ENCODE measurements at regions not wholly inside any gene's neighbourhood (a gene's known extent, or its start where the extent isn't known, plus 50 kb on each side); places are given as distances from the start of the nearest gene placed in this dataset.

DNA sequence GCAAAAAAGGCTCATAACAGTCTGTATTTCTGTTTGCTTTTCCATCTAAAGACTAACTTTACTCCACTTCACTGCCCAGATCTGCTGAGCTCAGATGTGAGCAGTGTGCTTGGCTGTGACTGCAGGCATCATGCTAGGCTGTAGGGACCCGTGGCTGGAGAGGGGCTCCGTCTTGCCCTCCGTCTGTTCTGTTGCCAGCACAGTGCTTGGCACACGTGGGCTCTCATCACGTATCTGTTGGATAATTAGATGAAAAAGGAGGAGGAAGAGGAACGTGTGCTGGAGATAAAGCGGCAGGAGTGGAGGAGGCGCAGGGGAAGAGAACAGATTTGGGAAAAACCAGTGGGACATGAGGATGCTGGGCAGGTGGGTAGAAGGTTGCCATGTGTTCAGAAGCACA is 57.6 kb upstream of the IER3 start:
- Histone ChIP-seq H3K36me3 (ENCODE audit: insufficient read depth in 1 of 2, low read depth in 1 of 2) (no peaks in the 10 kb centered on the region), H3K9me3 (no peaks in the 10 kb centered on the region), H3K4me1 (no peaks in the 10 kb centered on the region), H3K27me3 (ENCODE audit: insufficient read depth in 3 of 3, low read length in 2 of 3) (no peaks in the 10 kb centered on the region), H3K4me3 (no peak overlapping the region), H3K27ac (no peak overlapping the region)
- no peak for ATAC-seq
- TF ChIP-seq, protein P1, sequence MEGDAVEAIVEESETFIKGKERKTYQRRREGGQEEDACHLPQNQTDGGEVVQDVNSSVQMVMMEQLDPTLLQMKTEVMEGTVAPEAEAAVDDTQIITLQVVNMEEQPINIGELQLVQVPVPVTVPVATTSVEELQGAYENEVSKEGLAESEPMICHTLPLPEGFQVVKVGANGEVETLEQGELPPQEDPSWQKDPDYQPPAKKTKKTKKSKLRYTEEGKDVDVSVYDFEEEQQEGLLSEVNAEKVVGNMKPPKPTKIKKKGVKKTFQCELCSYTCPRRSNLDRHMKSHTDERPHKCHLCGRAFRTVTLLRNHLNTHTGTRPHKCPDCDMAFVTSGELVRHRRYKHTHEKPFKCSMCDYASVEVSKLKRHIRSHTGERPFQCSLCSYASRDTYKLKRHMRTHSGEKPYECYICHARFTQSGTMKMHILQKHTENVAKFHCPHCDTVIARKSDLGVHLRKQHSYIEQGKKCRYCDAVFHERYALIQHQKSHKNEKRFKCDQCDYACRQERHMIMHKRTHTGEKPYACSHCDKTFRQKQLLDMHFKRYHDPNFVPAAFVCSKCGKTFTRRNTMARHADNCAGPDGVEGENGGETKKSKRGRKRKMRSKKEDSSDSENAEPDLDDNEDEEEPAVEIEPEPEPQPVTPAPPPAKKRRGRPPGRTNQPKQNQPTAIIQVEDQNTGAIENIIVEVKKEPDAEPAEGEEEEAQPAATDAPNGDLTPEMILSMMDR (IDR thresholded peaks at IDR 0.05), result no peak
- no peak for DNase-seq
- intact Hi-C loops (cut with DNase I), result no loop called here
- WGBS, 3 donors, result 83 to 88% (median 87%) methylated on average over 8 of the region's 8 CpGs

DNA sequence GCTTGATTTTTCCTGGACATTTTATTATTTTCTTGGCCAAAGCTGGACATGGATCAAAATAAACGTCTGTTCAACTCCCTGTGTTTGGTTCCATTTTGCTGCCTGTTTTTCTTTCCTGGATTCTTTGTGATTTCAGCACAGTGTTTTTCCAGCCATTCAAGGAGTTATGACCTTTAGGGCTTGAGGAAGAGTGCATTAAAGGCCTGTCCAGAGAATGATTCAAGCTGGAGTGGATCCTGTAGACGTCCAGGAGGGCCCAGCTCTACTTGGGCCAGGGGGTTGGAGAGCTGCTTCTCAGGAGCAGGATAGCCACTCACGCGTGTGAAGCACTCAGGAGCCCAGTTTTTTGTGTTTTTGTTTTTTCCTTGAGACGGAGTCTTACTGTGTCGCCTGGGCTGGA is 56.5 kb upstream of the IER3 start:
- 70 to 73% (median 71%) methylated on average over 6 of the region's 6 CpGs for WGBS, 3 donors
- ATAC-seq, result no peak
- TF ChIP-seq, protein P1 (IDR thresholded peaks at IDR 0.05), result no peak
- Histone ChIP-seq H3K27me3 (ENCODE audit: insufficient read depth in 3 of 3, low read length in 2 of 3) (no peaks in the 10 kb centered on the region), H3K4me3 (no peak overlapping the region), H3K9me3 (no peaks in the 10 kb centered on the region), H3K27ac (no peak overlapping the region), H3K36me3 (ENCODE audit: insufficient read depth in 1 of 2, low read depth in 1 of 2) (no peaks in the 10 kb centered on the region), H3K4me1 (no peaks in the 10 kb centered on the region)
- no peak for DNase-seq
- intact Hi-C loops (cut with DNase I), result no loop called here

DNA sequence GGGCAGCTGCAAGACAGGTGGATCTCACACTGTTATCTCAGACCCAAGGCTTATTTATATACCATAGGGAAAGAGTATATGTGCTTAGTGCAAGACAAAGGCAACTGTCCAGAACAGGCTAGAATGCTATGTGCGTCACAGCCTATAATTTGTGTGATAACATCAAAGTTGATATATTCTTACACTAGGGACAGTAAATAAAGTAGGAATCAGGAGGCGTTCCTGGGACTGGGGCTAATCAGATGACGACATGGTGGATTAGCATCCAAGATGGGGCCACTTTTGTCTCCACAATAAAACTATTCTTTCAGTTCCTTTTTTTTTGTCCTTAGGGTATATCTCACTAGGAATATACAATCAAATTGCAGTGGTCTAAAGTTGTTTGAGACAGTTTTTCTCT is 54.9 kb upstream of the IER3 start:
- Histone ChIP-seq H3K4me1 (no peaks in the 10 kb centered on the region), H3K27me3 (ENCODE audit: insufficient read depth in 3 of 3, low read length in 2 of 3) (no peaks in the 10 kb centered on the region), H3K36me3 (ENCODE audit: insufficient read depth in 1 of 2, low read depth in 1 of 2) (no peaks in the 10 kb centered on the region), H3K27ac (no peak overlapping the region), H3K9me3 (no peaks in the 10 kb centered on the region), H3K4me3 (no peak overlapping the region)
- ATAC-seq, result no peak
- WGBS, 3 donors, result 67 to 80% (median 71%) methylated on average over 3 of the region's 3 CpGs
- no peak for DNase-seq
- TF ChIP-seq, protein P1 (IDR thresholded peaks at IDR 0.05), result no peak
- intact Hi-C loops (cut with DNase I), result no loop called here

DNA sequence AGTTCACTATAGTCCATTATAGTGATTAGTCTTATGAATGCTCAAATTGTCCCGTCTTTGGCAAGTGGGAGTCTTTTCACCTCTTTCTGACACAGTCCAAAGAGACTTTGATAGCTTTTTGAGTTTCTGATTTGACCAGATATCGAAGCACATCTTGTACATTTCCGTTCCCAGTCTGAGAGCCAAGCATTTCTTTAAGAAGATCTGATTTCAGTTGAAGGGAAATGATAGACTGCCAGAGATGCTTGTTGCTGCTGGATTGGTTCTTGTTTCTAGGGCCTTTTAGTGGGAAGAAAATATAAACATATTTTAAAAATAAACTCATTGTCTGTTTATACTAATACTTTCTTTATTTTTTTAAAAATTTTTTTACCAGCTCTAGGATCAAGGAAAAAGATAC is 54.1 kb upstream of the IER3 start:
- WGBS, 3 donors, result 43 to 67% (median 59%) methylated on average over 3 of the region's 3 CpGs
- Histone ChIP-seq H3K4me1 (no peaks in the 10 kb centered on the region), H3K27ac (no peak overlapping the region), H3K4me3 (no peak overlapping the region), H3K27me3 (ENCODE audit: insufficient read depth in 3 of 3, low read length in 2 of 3) (no peaks in the 10 kb centered on the region), H3K36me3 (ENCODE audit: insufficient read depth in 1 of 2, low read depth in 1 of 2) (no peaks in the 10 kb centered on the region), H3K9me3 (no peaks in the 10 kb centered on the region)
- ATAC-seq (no peak), DNase-seq (no peak)
- intact Hi-C loops (cut with DNase I), result no loop called here
- TF ChIP-seq, protein P1 (IDR thresholded peaks at IDR 0.05), result no peak

DNA sequence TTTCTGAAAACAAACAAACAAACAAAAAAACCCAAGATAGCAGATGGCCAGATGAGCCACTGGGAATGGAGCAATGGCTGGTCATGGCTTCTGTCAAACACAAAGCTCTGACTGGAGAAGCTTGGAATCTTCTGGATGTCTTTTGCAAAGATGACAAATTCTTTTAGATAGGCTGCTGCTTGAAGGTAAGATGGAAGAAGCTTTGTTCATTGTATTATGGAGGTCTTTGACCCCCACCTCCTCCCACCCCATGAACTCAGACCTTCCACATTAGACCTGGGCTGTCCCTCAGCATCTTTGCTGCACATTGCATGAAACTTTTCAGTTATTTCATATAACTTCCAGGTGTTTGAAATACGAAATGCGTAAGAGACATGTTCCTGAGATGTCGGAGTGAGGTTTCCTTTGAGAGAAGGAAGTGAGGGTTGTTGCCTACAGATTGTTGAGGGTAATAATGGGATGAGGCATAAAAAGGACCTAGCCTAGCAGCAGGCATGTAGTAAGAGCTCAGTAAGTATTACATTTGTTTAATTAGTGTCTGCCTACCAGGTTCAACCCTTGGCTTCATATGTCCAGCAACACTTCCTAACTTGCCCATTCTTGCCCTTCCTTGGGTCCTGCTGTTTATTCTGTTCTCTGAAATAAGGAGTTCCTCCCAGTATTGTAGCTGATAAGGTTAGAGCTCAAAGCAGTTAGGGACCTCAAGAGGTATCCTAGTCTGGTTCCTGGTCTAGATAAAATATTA is 51.4 kb upstream of the IER3 start:
- Histone ChIP-seq H3K4me1 (no peaks in the 10 kb centered on the region), H3K4me3 (no peak overlapping the region), H3K27ac (no peak overlapping the region), H3K27me3 (ENCODE audit: insufficient read depth in 3 of 3, low read length in 2 of 3) (no peaks in the 10 kb centered on the region), H3K9me3 (no peaks in the 10 kb centered on the region), H3K36me3 (ENCODE audit: insufficient read depth in 1 of 2, low read depth in 1 of 2) (no peaks in the 10 kb centered on the region)
- DNase-seq, result no peak
- intact Hi-C loops (cut with DNase I), result no loop called here
- ATAC-seq, result no peak
- TF ChIP-seq, protein P1 (IDR thresholded peaks at IDR 0.05), result no peak
- WGBS, 3 donors, result 91 to 97% (median 94%) methylated on average over 3 of the region's 3 CpGs
